HEK293T (cell line): ENCODE measurements at regions not wholly inside any gene's neighbourhood (a gene's known extent, or its start where the extent isn't known, plus 50 kb on each side); places are given as distances from the start of the nearest gene placed in this dataset.
"Not testable (repeated sequence)": the region's sequence is repeated elsewhere in the genome, so short reads cannot be mapped to it uniquely, and the experiment has no call there.

Experiments
- CTCF ChIA-PET: fragments of 350-600 bp; formaldehyde crosslinking; extraction: SDS; loops from one replicate; lab custom pipeline; 2021; ENCODE audit warnings: antibody characterized with exemption, inconsistent platforms; lab: Yijun Ruan, JAX
- POLR2A ChIA-PET: fragments of 350-600 bp; formaldehyde crosslinking; extraction: SDS; loops from one replicate; lab custom pipeline; 2020; ENCODE audit warnings: antibody characterized with exemption, inconsistent platforms; lab: Yijun Ruan, JAX
- DNase-seq: peaks from one replicate; pipeline ENCODE4 v3.0.0; 2012; ENCODE audit warnings: mixed read lengths; ENCODE audit errors: extremely low spot score
- ARNT ChIP-seq: fragments of 450-650 bp; IDR thresholded peaks from 2 replicates; pipeline ENCODE4 v1.6.1; 2017; ENCODE audit warnings: mild to moderate bottlenecking
- BHLHE40 ChIP-seq: fragments of 450-650 bp; IDR thresholded peaks from 2 replicates; pipeline ENCODE4 v1.6.1; 2016; ENCODE audit warnings: mild to moderate bottlenecking, moderate library complexity, borderline replicate concordance
- CTBP1 ChIP-seq: fragments of 450-650 bp; IDR thresholded peaks from 2 replicates; pipeline ENCODE4 v1.6.1; 2016; ENCODE audit warnings: borderline replicate concordance
- ELF4 ChIP-seq: fragments of 450-650 bp; IDR thresholded peaks from 2 replicates; pipeline ENCODE4 v1.6.1; 2017; ENCODE audit warnings: antibody characterized with exemption
- FOXA1 ChIP-seq: fragments of 450-650 bp; IDR thresholded peaks from 2 replicates; pipeline ENCODE4 v1.6.1; 2016; ENCODE audit warnings: mild to moderate bottlenecking
- FOXK2 ChIP-seq: fragments of 450-650 bp; IDR thresholded peaks from 2 replicates; pipeline ENCODE4 v1.6.1; 2016; ENCODE audit warnings: mild to moderate bottlenecking
- FOXM1 ChIP-seq: fragments of 450-650 bp; IDR thresholded peaks from 2 replicates; pipeline ENCODE4 v1.6.1; 2017; ENCODE audit warnings: mild to moderate bottlenecking, borderline replicate concordance
- HDGF ChIP-seq: fragments of 450-650 bp; IDR thresholded peaks from 2 replicates; pipeline ENCODE4 v1.6.1; 2017; ENCODE audit warnings: antibody characterized with exemption, borderline replicate concordance
- L3MBTL2 ChIP-seq: fragments of 450-650 bp; conservative IDR thresholded peaks from 2 replicates; pipeline ENCODE4 v1.6.1; 2016; ENCODE audit warnings: mild to moderate bottlenecking
- LEF1 ChIP-seq: fragments of 450-650 bp; IDR thresholded peaks from 2 replicates; pipeline ENCODE4 v1.6.1; 2017; ENCODE audit warnings: mild to moderate bottlenecking, borderline replicate concordance
- NFRKB ChIP-seq: fragments of 450-650 bp; IDR thresholded peaks from 2 replicates; pipeline ENCODE4 v1.6.1; 2016; ENCODE audit warnings: mild to moderate bottlenecking, moderate library complexity
- SP1 ChIP-seq: fragments of 450-650 bp; IDR thresholded peaks from 2 replicates; pipeline ENCODE4 v1.6.1; 2017
- SUZ12 ChIP-seq: fragments of 450-650 bp; IDR thresholded peaks from 2 replicates; pipeline ENCODE4 v1.6.1; 2016; ENCODE audit warnings: mild to moderate bottlenecking
- TARDBP ChIP-seq: fragments of 450-650 bp; IDR thresholded peaks from 2 replicates; pipeline ENCODE4 v1.6.1; 2016
- ZNF384 ChIP-seq: fragments of 450-650 bp; IDR thresholded peaks from 2 replicates; pipeline ENCODE4 v1.6.1; 2016
- TF ChIP-seq, protein P1 (sequence below): fragments of 450-650 bp; IDR thresholded peaks from 2 replicates; pipeline ENCODE4 v1.6.1; 2016

DNA sequence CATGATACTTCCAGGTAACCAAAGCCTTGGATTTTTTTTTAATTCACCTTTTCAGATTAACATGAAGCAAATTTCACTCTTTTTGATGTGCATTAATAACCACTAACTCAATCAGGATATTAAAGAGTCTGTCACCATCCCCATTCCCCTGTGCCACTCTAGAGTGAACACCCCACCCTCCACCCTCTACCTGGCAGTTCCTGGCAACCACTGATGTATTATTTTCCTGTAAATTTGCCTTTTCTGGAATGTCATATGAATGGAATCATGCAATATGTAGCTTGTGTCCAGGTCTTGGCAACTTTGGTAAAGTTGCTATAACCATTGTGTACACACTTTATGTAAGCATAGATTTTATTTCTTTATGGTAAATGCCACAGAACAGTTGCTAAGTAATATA is 627.6 kb downstream of the MCTP2 start:
- TF ChIP-seq BHLHE40 (no peak), FOXA1 (no peak), ARNT (no peak), SP1 (no peak), ZNF384 (no peak), LEF1 (no peak), FOXM1 (no peak), TARDBP (no peak), SUZ12 (no peak), NFRKB (no peak), FOXK2 (no peak), HDGF (no peak), CTBP1 (no peak), L3MBTL2 (no peak), ELF4 (no peak)
- TF ChIP-seq, protein P1, sequence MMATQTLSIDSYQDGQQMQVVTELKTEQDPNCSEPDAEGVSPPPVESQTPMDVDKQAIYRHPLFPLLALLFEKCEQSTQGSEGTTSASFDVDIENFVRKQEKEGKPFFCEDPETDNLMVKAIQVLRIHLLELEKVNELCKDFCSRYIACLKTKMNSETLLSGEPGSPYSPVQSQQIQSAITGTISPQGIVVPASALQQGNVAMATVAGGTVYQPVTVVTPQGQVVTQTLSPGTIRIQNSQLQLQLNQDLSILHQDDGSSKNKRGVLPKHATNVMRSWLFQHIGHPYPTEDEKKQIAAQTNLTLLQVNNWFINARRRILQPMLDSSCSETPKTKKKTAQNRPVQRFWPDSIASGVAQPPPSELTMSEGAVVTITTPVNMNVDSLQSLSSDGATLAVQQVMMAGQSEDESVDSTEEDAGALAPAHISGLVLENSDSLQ: no peak
- CTCF ChIA-PET: no interaction called here
- DNase-seq: no peak
- POLR2A ChIA-PET: no interaction called here

DNA sequence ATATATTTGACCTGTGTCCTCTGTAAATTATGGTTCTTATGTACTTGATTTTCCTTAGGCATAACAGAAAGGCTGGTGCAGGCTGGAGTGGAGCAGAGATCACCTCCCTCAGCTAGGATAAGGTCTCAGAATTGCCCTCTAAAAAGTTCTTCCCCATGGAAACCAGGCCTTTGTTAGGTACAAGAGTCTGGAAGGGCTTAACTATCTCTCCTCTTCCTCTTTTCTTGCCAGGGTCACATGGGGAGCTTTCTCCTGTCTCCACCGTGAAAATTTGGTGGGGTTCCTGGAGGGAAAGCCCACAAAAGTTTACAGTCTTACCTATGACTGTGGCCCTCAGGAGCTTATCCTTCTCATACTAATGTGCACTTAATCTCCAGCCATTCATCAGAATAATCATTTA is 633.2 kb downstream of the MCTP2 start:
- no peak for DNase-seq
- CTCF ChIA-PET: no interaction called here
- POLR2A ChIA-PET: no interaction called here
- TF ChIP-seq TARDBP (no peak), FOXK2 (no peak), ZNF384 (no peak), SUZ12 (no peak), SP1 (no peak), LEF1 (no peak), L3MBTL2 (no peak), BHLHE40 (no peak), FOXA1 (no peak), NFRKB (no peak), ARNT (no peak)
- TF ChIP-seq, protein P1: no peak

DNA sequence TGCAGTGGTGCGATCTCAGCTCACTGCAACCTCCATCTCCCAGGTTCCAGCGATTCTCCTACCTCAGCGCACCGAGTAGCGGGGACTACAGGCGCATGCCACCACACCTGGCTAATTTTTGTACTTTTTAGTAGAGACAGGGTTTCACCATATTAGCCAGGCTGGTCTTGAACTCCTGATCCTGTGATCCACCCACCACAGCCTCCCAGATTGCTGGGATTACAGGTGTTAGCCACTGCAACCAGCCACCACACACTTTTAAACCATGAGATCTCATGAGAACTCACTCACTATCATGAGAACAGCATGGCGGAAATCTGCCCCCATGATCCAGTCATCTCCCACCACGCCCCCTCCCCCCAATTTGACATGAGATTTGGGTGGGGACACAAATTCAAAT is 636.9 kb downstream of the MCTP2 start:
- DNase-seq, POLR2A ChIA-PET: not testable (repeated sequence)
- CTCF ChIA-PET: interaction anchor here (0.6 kb wide), 1 partner anchor 159 kb away, joined by 3 read pairs; no protein-coding TSS in a partner anchor

DNA sequence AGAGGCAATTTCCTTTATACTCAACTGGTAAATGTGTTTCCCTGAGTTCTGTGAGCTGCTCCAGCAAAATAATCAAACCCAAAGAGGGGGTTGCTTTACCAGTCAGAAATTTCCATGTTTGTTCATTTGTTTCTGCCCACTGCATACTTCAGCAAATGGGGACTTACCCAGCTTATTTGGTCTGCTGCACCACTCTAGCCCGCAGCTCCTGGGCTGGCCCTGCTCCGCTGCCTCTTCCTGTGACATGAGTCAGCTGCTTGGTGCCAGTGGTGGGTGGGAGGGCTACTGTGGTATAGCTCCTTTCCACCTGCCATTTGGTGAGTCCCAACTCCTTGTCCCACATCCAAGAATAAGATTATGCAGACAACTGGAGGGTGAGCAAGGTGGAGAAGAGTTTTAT is 644.2 kb downstream of the MCTP2 start:
- POLR2A ChIA-PET: no interaction called here
- TF ChIP-seq LEF1: no peak
- TF ChIP-seq TARDBP: no peak
- TF ChIP-seq, protein P1: no peak
- no peak for TF ChIP-seq BHLHE40
- TF ChIP-seq SP1: no peak
- no peak for TF ChIP-seq CTBP1
- no peak for TF ChIP-seq ZNF384
- TF ChIP-seq SUZ12: no peak
- TF ChIP-seq ELF4: no peak
- no peak for TF ChIP-seq NFRKB
- TF ChIP-seq ARNT: no peak
- TF ChIP-seq FOXM1: no peak
- TF ChIP-seq FOXK2: no peak
- TF ChIP-seq FOXA1: no peak
- no peak for TF ChIP-seq HDGF
- no peak for TF ChIP-seq L3MBTL2
- CTCF ChIA-PET: no interaction called here
- DNase-seq: no peak

DNA sequence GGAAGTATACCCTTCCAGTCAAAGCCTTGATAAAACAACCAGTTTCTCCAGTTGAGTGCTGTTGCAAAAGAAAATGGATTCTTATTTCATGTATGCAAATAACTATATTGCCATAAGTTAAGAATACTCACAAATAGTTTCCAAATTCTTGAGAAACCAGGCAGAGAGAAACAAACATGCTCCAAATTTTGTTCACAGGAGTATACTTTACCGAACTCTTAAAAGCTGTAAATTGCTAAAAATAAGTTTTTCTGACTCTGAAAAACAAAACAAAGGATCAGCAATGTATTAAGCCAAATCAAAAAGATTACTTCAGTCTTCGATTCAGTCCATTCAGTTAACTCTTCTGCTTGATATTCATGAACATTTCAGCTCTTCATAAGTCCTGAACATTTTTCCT is 646.5 kb downstream of the MCTP2 start:
- TF ChIP-seq ZNF384: no peak
- TF ChIP-seq, protein P1: no peak
- no peak for TF ChIP-seq LEF1
- no peak for TF ChIP-seq FOXA1
- TF ChIP-seq ARNT: no peak
- TF ChIP-seq FOXM1: no peak
- ChIA-PET POLR2A (no interaction called here), CTCF (no interaction called here)
- no peak for DNase-seq

DNA sequence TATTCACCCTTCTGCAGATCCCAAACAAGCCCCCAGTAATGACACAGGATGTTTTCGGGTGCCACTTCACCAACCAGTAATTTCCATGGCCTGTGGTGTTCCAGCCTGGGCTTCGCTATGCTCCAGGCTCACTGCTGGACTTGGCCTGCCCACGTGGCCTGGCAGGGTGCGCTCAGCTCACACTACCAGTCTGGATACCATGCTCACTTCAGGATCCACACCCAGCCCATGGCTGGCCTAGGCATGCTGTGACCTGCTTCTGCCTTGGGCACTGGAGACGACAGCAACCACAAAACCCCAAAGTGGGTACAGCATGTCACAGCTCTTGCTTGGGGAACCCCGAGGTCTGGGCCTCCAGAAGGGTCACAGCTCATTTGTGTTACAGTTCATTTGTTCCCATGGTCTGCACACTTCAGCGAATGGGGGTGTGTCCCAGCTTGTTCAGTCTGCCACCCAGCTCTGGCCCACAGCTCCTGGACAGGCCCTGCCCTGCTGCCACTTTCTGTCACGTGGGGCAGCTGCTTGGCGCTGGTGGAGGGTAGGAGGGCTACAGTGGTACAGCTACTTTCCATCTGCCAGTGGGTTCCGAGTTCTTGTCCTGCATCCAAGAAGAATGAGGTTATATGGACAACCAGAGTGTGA is 650.8 kb downstream of the MCTP2 start:
- no peak for DNase-seq
- ChIA-PET CTCF (no interaction called here), POLR2A (no interaction called here)
- no peak for TF ChIP-seq L3MBTL2
- no peak for TF ChIP-seq TARDBP
